Ovary (tissue), 7 donors: ENCODE measurements at regions not wholly inside any gene's neighbourhood (a gene's known extent, or its start where the extent isn't known, plus 50 kb on each side); places are given as distances from the start of the nearest gene placed in this dataset.
"Not testable (repeated sequence)": the region's sequence is repeated elsewhere in the genome, so short reads cannot be mapped to it uniquely, and the experiment has no call there.

ENCODE experiments used
- DNase-seq, 5 donors: peaks; one replicate each; pipeline ENCODE4 v3.0.0-alpha.2; 2019 to 2020
- H3K27ac ChIP-seq, 2 donors: fragments of 200-600 bp; one replicate each; pipeline versions ENCODE4 v1.5.1 to v1.8.0; 2019 to 2022
- H3K27me3 ChIP-seq: fragments of 200-600 bp; one replicate; pipeline ENCODE4 v1.8.0; 2022
- H3K36me3 ChIP-seq: fragments of 200-600 bp; sonication (generic); one replicate; pipeline ENCODE4 v1.5.1; 2019
- H3K4me1 ChIP-seq: one replicate; pipeline ENCODE4 v1.8.1; 2013; ENCODE audit warnings: mild to moderate bottlenecking, moderate library complexity; ENCODE audit not compliant: insufficient read depth
- H3K4me3 ChIP-seq: fragments of 200-600 bp; sonication (generic); one replicate; pipeline ENCODE4 v1.5.1; 2017
- H3K9me3 ChIP-seq, 2 donors: fragments of 200-600 bp in 1 of 2; sonication (generic) in 1 of 2; one replicate each; pipeline versions ENCODE4 v1.5.1 to v1.8.1; 2013 to 2019; ENCODE audit warnings: mild to moderate bottlenecking in 1 of 2, moderate library complexity in 1 of 2
- EP300 ChIP-seq: sonication (generic); formaldehyde crosslinking; IDR thresholded peaks from one replicate; pipeline ENCODE4 v1.6.1; 2017; ENCODE audit warnings: antibody characterized with exemption
- POLR2A ChIP-seq: fragments of 450-650 bp; IDR thresholded peaks from one replicate; pipeline ENCODE4 v1.6.1; 2017; ENCODE audit warnings: antibody characterized with exemption, mild to moderate bottlenecking, moderate library complexity
- WGBS, 3 donors: extraction: QIAGEN DNeasy Blood & Tissue Kit in 1 of 3; methylation state at CpG; one replicate each; pipeline versions ENCODE4 v1.1.5 to v1.1.7; 2013 to 2017; 5-methylcytosine and 5-hydroxymethylcytosine counted together
- intact Hi-C, 4 donors: fragments of 100-400 bp; cut with DNase I; formaldehyde crosslinking; loops; one replicate each; pipeline versions ENCODE4 v1.11.0 to v1.15.1; 2022 to 2023
- TF ChIP-seq, protein P1 (sequence below), 3 donors: fragments of 450-650 bp in 2 of 3; fragments of 200-600 bp in 1 of 3; IDR thresholded peaks; one replicate each; pipeline versions ENCODE4 v1.5.1 to v1.8.0; 2016 to 2022; ENCODE audit warnings: antibody characterized with exemption in 3 of 3, mild to moderate bottlenecking in 1 of 3
- donor health status: DM: no; HTN: no; CAD: no; lungs with moderate emphysema.
- donor health status: DM: no; HTN: no; CAD: no.
- donor health status: Bipolar disorder and iron deficiency.
- donor health status: DM: no; HTN: no; CAD: no.
- donor health status: DM: yes; HTN: yes; CAD: no.

DNA sequence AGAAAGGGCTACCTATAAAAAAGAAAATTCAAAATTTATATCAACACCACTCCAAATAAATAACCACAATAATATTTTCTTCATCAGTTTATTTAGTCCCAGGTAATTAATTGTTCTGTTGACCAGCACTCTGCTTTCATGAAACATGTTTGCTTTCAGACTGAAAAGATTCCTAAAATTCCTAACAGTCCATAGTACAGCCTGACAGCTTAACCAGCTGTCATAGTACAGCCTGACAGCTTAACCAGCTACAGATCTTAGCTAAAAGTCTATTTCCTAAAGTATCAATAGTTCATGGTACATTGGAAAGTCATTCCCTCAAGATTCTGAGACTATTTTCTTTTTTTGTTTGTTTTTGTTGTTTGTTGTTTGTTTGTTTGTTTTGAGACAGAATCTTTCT is 144.1 kb upstream of the DDX53 start:
- Histone ChIP-seq H3K4me1 (no peaks in the 10 kb centered on the region), H3K4me3 (no peak overlapping the region), H3K27me3 (no peaks in the 10 kb centered on the region), H3K36me3 (no peaks in the 10 kb centered on the region), H3K9me3 (no peaks in the 10 kb centered on the region), H3K27ac (no peak overlapping the region)
- no peak for DNase-seq
- no peak for TF ChIP-seq EP300
- intact Hi-C loops: no loop called here

DNA sequence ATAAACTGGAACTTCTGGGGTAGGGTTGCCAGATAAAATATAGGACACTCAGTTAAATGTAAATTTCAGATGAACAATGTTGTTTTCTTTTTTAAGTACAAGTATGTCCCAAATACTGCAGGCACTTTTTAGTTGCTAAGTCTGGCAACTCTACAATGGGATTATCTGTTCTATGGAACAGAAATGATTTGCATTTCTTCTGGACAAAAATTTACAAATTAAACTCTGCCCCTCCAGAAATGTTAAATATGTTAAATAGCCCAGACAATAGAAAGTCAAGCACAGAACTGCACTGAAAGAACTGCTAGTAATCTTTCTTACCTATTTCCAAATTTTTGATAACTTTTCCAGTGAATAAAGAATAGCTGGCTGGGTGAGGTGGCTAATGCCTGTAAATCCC is 140.1 kb upstream of the DDX53 start:
- intact Hi-C loops: no loop called here
- TF ChIP-seq EP300 (no peak), POLR2A (no peak)
- TF ChIP-seq, protein P1, sequence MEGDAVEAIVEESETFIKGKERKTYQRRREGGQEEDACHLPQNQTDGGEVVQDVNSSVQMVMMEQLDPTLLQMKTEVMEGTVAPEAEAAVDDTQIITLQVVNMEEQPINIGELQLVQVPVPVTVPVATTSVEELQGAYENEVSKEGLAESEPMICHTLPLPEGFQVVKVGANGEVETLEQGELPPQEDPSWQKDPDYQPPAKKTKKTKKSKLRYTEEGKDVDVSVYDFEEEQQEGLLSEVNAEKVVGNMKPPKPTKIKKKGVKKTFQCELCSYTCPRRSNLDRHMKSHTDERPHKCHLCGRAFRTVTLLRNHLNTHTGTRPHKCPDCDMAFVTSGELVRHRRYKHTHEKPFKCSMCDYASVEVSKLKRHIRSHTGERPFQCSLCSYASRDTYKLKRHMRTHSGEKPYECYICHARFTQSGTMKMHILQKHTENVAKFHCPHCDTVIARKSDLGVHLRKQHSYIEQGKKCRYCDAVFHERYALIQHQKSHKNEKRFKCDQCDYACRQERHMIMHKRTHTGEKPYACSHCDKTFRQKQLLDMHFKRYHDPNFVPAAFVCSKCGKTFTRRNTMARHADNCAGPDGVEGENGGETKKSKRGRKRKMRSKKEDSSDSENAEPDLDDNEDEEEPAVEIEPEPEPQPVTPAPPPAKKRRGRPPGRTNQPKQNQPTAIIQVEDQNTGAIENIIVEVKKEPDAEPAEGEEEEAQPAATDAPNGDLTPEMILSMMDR (IDR thresholded peaks at IDR 0.05): no peak

DNA sequence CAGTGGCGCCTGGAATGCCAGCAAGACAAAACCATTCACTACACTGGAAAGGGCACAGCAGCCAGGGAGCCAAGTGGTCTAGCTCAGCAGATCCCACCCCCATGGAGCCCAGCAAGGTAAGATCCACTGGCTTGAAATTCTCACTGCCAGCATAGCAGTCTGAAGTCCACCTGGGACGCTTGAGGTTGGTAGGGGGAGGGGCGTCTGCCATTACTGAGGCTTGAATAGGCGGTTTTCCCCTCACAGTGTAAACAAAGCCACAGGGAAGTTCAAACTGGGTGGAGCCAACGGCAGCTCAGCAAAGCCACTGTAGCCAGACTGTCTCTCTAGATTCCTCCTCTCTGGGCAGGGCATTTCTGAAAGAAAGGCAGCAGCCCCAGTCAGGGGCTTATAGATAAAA is 133.0 kb upstream of the DDX53 start:
- DNase-seq, H3K27me3 ChIP-seq, intact Hi-C loops, H3K4me1 ChIP-seq, H3K9me3 ChIP-seq, H3K4me3 ChIP-seq, H3K27ac ChIP-seq, H3K36me3 ChIP-seq: not testable (repeated sequence)
- WGBS, 3 donors: 46 to 78% (median 47%) methylated on average over 5 of the region's 5 CpGs

More for the DNA sequence above, 140.1 kb upstream of the DDX53 start:
- Histone ChIP-seq H3K36me3 (no peaks in the 10 kb centered on the region), H3K4me3 (no peak overlapping the region), H3K27ac (no peak overlapping the region), H3K27me3 (no peaks in the 10 kb centered on the region), H3K9me3 (no peaks in the 10 kb centered on the region), H3K4me1 (no peaks in the 10 kb centered on the region)
- no peak for DNase-seq

DNA sequence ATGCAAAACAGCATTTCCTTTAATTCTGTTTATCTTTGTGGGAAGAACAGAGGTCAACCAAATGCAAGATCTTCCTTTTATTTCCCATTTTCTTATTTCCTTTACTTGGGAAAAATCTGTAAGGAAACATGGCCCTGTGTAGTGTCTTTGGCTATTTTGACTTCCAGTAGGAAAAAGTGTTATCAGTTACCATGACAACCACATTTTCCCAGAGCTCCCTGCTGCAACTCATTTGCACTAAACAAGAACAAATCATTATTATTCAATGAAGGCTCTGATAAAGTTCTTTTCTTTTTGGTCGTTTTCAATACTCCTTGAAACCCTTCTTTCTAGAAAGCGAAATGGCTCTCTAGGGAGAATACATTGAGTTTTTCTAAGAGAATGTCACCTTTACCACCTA is 117.2 kb upstream of the DDX53 start:
- DNase-seq: no peak
- H3K4me3 ChIP-seq: no peak overlapping the region
- intact Hi-C loops: no loop called here
- H3K36me3 ChIP-seq: no peaks in the 10 kb centered on the region
- H3K27me3 ChIP-seq: no peaks in the 10 kb centered on the region
- 35 to 42% (median 36%) methylated on average over 2 of the region's 2 CpGs for WGBS, 3 donors
- no peaks in the 10 kb centered on the region for H3K4me1 ChIP-seq
- no peaks in the 10 kb centered on the region for H3K9me3 ChIP-seq
- no peak overlapping the region for H3K27ac ChIP-seq
- TF ChIP-seq POLR2A (no peak), EP300 (no peak)
- TF ChIP-seq, protein P1 (IDR thresholded peaks at IDR 0.05): no peak

DNA sequence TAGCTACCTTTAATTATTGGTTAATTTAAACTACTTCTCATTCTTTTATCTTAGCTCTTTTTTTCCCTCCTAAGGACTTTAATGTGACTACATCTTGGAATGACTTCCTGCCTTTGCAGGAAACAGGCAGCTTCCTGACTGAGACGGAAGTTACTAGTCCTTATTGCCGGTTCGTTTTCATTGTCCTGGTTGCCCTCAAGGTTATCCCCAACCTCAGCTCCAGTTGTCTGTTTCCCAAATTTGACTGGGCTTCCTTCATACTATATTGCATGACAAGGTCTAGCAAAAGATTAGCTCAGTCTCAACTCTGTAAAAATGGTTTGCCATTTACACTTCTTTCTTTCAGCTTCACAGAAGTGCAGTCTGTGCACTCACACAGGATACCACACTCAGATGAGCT is 109.9 kb upstream of the DDX53 start:
- Histone ChIP-seq H3K36me3 (no peaks in the 10 kb centered on the region), H3K27me3 (no peaks in the 10 kb centered on the region), H3K27ac (no peak overlapping the region), H3K4me3 (no peak overlapping the region), H3K4me1 (no peaks in the 10 kb centered on the region), H3K9me3 (no peaks in the 10 kb centered on the region)
- intact Hi-C loops: no loop called here
- DNase-seq: no peak
- 49 to 68% (median 55%) methylated on average over 3 of the region's 3 CpGs for WGBS, 3 donors
- TF ChIP-seq, protein P1 (IDR thresholded peaks at IDR 0.05): no peak
- TF ChIP-seq POLR2A (no peak), EP300 (no peak)

DNA sequence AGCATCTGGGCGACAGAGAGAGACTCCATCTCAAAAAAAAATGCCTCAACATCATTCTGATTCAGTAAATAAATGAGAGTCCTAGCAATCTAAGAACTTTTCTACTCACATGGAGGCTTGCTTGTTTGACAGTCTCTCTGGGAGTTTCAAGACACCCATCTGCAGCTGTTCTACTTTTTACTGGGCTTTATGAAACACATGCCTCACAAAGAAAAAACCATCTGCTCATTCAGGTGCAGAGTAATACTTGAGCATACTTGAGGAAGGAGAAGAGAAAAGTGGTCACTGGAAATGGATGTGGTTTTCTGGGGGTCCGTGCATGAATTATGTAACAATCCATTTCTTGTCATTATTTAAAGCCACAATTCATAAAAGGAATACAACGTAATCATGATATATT is 87.1 kb upstream of the DDX53 start:
- no peaks in the 10 kb centered on the region for H3K4me1 ChIP-seq
- H3K36me3 ChIP-seq: no peaks in the 10 kb centered on the region
- TF ChIP-seq, protein P1 (IDR thresholded peaks at IDR 0.05): no peak
- intact Hi-C loops: no loop called here
- H3K27ac ChIP-seq: no peak overlapping the region
- no peak for DNase-seq
- 31 to 40% (median 36%) methylated on average over 3 of the region's 3 CpGs for WGBS, 3 donors
- no peaks in the 10 kb centered on the region for H3K27me3 ChIP-seq
- H3K4me3 ChIP-seq: no peak overlapping the region
- H3K9me3 ChIP-seq: no peaks in the 10 kb centered on the region
